CD4-positive, alpha-beta T cell treated with Interleukin-1 beta for 1 hour (primary cell): ENCODE measurements at regions not wholly inside any gene's neighbourhood (a gene's known extent, or its start where the extent isn't known, plus 50 kb on each side); places are given as distances from the start of the nearest gene placed in this dataset.

Experiments
- DNase-seq, 2 donors: peaks; one replicate each; pipeline ENCODE4 v3.0.0-alpha.2; 2020 to 2022

DNA sequence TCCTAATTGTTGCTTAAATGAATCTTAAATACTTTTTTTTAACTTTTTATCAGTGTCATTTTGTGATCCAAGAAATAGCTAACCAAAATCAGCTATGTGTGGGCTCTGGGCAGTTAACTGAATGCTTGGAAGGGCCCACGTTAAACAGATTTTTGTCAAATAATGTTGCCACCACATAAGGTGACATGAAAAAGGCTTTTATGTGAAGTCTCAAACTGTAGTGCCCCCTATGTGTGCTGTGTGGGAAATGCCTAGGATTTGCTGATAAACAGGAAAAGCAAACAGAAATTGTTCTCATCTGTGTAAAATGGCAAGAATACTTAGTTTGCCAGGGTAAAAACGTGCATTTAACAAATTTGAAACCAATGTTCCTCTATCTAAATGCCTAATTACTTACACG is 242.2 kb downstream of the ZNF516 start:
- DNase-seq = no peak

DNA sequence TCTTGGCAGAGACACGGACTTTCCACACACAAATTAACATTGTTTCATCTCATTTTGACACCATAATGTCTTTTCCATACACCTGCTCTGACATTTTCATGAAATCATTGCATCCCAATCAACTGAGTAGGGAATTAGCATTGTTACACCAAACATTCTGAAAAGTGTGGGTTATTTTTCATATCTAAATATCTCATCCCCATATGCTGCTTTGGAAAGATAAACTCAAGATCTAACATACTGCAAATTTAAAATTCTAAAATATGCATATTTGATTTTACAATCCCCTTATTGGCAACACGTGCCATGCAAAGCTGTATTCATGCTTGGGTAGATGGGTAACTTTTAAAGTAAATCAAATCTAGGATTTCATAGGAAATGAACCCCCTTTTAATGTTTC is 242.9 kb downstream of the ZNF516 start:
- DNase-seq = no peak

DNA sequence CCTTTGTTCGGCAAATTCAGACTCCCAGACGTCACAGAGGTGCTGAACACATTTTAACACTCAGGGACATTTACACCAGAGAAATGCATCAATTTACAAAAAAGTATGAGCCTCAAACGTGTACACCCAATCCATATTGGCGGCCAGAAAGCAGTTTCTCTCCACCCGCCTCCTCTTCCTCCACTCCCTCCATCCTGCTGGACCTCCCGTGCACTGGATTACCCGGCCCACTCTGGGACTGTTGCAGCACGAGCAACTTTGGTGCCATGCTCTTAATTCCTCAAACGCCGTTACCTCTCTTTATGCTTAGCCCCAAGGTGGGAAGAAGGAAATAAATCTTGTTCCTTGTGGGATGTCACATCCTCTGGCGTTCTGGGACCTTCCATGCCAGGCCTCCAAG is 243.4 kb downstream of the ZNF516 start:
- no peak for DNase-seq

DNA sequence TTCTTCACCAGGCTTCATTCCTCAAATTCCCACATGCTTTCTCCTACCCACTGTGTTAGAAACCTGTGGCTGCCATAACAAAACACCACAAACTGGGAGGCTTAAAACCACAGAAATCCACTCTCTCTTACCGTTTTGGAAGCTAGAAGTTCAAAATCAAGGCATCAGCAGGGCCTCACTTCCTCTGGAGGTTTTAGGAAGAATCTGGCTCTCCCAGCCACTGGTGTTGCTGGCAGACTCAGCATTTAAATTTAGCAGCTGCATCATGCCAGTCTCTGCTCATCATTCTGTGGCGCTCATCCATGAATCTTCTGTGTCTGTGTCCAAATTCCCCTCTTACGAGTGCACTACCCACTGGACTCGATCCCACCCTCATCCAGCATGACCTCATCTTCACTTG is 248.5 kb downstream of the ZNF516 start:
- no peak for DNase-seq

DNA sequence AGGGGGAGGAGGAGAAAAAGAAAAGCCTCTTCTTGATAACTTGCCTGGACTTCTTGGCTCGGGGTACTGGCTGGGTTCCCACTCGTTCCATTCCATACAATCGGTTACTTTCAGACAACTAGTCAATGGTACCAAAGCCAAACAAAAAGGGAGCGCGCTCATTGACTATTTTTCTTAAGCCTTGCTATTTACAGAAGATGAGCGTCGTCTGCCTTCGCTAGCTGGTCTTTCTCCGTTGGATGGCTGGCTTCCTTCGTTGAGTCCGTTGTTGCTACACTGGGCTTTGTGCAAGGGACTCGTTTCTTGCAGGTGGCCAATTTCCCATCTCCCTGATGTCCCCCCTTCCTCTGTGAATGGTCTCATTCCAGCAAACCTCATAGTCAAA is 260.4 kb downstream of the ZNF516 start:
- DNase-seq = no peak

DNA sequence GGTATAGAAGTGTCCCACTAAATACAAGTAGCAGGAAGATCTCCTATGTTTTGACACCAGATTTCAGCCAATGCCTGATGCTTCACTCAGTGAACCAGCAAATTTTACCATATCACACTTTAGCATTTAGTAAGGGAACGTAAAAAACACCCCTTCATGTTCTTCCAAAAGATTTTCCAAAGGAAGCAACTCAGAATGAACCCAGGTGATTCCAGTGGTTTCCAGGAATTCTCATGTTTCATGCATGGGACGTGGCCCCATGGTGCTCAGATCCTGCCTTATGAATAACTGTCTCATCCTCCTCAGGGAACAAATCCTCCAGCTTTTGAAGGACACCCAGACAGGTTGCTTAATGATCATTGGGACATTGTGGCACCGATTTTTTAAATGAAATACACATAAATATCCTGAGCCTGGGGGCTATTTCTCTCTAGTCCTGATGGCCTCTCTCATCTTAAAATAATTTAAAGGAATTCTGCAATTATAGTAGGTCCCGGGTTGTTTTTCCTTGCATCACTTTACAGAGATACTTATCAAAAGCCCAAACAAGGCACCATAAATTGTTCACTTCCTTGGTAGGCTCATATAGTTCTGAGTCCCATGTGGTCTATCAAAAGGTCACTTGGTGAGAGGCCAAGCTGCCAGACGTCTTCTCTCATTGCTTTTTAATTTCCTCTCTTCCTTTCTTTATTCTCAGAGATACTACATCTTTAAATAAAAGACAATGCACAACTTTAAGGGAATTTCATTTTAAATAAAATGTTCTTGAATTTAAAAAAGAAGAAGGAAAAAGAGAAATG is 261.0 kb downstream of the ZNF516 start:
- no peak for DNase-seq

DNA sequence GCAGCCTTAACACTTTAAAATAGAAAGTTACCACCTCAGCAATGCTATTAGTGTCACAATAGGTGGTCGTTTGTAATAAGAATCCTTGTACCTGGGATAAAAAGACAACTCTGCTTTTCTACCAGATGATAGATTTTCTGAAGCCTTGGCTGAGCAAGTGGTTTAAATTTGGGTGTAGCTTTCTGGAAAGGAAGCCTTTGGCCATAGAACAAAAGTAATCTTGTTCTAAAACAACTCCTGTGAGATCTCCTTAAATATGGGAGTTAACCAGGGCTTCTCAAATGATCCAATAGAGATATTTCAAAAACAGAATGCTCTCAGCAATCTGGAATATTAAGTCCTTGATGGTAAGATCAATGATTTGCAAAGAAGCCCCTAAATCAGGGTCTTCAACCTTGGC is 261.6 kb downstream of the ZNF516 start:
- no peak for DNase-seq

DNA sequence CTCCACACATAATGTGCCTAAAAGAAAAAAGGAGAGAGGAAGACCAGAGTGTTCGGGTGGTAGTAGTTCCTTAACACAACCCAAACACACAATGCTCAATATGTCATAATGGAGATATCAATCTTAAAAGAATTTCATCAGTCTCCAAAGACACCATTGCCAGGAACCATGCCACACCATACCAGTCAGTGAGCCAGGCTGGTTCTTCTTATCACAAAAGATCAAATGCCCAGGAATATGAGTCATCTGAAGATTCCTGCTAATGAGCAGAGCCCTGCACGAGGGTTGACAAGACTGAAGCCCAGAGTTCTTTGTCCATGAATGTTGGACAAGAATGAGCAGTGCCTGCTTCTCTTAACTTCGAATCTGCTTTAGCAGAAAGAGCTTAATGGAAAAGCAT is 262.3 kb downstream of the ZNF516 start:
- DNase-seq = no peak

DNA sequence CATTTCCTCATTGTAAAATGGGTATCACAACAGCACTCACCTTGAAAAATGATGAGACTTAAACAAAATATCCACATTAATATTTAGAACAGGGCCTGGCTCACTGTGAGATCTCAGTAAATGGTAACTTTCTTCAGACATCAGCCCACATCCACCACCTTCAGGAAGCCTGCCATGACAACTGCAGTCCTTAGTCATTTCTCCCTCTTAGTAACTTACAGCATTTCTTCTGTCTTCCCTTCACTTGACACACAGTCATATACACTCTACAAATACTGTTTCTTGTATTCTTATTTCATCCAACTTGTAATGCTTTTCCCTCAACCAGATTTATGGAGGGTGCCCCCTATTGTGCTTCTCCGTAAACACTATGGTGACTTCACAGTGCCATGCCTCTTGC is 263.0 kb downstream of the ZNF516 start:
- no peak for DNase-seq

DNA sequence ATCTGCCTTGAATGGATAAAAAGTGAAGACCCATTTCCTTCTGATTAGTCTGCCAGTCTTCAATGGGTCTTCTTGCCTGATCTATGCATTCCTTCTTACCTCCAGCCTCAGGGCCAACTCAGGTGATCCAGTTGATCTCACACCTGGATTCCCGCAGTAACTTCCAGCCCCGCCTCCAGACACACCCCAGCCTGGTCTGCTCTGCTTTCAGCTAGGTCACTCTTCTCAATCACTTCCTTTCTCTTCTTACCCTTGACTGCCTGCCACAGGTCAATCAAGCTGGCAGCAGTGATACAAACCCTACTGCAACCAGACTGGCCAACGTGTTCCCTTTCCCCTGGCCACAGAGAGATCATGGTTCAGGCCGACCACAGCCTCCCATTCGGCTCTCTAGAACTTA is 263.6 kb downstream of the ZNF516 start:
- DNase-seq = no peak

DNA sequence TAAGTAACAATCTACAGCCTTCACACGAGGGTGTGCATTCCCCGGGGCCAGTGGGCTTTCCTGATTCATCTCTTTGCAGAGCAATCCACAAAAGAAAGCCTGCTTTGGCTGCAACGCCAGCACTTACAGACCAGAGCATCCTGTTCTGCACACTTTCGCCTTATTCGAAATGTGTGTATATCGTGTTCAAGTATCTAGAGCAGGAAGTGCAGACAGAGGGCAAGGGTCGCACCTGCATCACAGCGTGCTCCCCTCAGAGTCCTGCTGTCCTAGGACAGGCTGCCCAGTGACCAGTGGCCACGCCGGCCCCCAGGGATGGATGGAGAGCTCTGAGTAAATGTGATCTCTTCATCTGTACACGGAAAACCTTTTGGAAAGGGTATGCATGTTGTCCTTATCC is 264.3 kb downstream of the ZNF516 start:
- no peak for DNase-seq

DNA sequence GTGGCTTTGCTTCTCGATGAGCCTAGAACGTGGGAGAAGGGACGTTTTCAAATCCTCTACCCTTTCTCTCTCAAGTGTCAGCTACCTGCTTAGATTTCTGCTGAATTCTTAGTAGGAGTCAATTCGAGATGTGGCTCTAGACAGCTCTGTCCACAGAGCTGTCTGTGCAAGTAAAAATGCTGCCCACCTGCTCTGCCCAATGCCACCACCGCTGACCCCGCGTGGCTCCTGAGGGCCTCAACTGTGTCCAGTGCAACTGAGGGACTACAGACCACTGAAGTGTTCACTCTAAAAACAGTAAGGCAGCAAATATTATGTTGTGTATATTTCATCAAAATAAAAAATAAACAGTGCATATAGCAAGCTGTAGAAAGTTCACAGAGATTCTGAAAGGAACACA is 266.3 kb downstream of the ZNF516 start:
- DNase-seq = no peak

DNA sequence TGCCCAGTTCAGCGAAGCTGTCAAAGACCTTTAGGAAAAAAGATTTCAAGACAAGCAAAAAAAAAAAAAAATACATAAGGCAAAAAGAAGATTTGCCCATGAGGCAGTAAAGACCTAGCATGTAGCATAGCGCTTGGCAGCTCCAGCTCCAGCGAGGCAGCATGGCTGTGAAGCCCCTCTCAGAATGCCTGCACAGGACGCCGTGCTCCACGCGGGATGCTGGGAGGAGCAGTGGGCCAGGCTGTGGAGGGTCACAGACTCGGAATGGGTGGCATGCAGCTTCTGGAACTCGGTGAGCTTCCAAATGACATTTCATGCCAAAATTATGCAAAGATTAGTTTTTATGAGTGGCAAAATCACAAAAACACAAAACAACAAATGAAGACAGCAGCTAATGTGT is 267.3 kb downstream of the ZNF516 start:
- DNase-seq = no peak

DNA sequence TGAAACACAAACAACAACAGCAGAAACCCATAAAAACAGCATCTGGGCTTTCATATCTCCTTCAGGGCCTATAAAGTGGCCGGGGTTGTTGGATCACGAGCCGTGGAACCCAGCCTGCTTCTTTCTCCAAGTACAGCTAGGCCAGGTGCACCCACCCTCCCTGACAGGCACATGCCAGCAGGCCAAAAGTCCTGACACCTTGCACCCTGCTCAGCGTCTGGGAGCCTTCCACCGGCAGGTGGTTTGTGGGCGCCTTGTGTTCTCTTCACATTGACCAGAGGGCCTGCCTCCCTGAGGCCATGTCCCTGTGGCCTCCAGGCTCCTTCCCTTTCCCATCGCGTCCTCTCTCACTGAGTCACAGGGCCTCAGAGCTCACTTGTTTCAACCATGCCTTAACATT is 271.6 kb downstream of the ZNF516 start:
- no peak for DNase-seq

DNA sequence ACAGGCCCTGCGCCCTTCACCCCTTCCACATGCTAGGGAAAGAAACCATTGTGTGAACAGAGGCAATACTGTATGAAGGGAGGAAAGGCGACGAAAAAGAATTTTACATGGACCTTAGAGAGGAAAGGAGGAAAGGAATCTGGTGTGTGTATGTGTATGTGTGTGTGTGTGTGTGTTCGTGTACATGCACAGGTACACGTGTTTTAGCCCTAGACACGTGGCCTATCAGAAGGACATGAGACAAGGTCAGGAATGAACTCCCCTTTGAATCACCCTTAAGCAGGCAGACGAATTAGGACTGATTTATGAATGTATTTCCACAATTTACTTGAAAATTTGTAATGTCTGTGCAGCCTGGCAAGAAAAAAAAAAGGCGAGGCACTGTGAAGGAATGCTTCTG is 276.0 kb downstream of the ZNF516 start:
- DNase-seq = no peak

DNA sequence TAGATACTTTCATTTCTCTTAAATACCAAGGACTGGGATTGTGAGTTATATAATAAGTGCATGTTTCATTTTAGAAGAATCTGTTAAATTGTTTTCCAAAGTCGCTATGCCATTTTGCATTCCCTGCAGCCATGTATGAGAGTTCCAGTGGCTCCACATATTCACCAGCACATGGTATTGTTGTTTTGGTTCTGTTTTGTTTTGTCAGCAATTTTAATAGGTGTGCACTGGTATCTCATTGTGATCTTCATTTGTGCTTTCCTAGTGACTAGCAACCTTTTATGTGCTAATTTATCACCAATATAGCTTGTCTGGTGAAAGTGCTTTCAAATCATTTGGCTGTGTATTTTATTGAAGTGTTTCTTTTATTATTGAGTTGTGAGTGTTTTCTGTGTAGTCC is 278.9 kb downstream of the ZNF516 start:
- DNase-seq = no peak

DNA sequence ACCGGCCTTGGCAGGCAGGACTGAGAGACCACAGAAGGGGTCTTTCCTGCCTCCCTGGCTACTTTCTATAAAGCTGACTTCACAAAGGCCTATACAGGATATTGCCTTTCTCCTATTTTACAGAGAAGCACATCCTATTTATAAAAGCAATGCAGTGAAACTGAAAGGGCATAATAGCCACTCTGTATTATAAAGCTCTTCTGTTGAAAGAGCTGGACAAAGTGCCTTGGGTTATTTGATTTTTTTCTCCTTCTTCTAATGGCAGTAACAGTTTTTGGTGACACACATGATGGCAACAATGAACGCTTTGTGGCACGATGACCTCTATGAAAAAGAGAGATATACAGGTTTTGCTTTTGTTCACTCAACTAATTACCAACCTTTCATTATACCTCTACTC is 281.1 kb downstream of the ZNF516 start:
- DNase-seq = no peak

DNA sequence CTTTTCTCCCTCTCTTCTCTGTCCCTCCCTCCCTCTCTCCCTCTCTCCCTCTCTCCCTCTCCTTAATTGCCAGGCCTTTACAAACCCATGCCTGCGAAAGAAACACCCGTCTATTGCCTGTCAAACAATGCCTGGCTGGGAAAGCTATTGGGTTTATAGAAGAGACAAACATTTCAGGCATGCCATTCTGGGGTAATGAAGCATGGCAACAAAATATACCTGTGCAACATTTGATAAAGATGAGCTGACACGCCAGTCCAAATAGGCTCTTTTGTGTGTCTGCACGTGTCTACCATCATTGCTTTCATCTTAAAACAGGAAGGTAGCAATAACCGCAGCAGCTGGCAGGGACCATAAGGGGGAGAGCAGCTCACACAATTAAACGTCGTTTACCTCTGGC is 282.1 kb downstream of the ZNF516 start:
- DNase-seq = peak in 1 of 2 donors; percentile 1

DNA sequence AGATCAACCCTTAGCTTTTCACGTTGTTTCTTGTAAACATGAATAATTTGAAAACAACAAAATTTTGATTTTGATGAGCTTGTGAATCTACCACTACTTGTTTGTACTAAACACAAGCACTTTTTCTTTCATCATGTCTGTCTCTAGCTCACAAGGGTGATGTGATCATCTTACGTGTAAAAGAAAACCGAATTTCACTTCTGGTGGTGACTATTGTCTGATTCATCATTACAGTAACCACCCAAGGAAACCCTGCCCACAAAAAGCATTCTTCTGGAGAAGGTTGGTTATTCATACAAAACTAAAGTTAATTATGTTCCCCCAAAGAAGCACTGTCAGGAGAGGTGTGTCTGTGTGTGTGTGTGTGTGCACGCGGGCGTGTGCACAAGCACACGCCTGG is 285.4 kb downstream of the ZNF516 start:
- no peak for DNase-seq

DNA sequence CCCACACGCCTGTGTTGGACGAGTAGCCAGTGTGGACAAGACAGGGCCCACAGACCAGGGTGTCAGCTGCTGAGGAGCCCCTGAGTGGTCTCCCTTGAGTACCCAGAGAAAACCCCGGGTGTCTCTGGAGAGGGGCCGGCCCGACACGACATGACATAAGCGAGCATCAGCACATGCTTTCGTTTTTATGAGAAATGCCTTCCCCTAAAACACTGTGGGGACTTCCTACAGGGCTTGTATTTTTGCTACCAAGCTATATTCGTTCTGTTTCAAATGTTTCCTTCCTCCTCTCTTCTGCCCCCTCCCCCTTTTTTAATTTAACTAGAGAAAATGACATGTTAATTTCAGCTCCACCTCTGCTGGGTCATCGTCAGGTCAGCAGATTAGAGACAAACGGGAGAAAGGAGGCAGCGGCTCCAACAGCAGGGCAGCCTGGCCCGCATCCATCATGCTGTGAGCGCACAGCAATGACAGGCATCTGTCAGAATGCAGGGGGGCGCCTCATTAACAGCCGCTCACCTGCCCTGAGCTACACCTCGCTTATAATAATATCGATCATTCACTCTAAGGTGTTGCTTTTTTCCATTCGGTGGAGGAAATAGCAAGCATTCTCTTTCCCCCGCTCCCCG is 286.2 kb downstream of the ZNF516 start:
- no peak for DNase-seq

DNA sequence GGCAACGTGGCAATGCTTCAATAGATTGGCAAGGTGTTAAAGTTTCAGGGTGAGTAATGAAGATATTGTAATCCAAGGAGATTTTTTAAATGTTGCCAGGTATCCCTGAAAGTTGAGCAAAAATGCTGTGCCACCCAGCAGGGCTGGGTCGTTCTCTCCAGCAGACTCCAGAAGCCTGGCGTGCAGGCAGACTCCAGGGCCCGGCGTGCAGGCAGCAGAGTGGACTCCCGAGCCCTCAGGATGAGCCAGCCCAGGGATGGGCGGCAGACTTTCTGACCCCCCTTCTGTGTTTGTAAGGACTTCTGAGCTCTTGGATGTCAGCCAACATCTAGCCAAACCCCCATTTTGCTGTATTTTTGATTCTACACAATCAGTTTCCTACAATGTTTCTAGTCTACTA is 289.1 kb downstream of the ZNF516 start:
- DNase-seq = no peak

DNA sequence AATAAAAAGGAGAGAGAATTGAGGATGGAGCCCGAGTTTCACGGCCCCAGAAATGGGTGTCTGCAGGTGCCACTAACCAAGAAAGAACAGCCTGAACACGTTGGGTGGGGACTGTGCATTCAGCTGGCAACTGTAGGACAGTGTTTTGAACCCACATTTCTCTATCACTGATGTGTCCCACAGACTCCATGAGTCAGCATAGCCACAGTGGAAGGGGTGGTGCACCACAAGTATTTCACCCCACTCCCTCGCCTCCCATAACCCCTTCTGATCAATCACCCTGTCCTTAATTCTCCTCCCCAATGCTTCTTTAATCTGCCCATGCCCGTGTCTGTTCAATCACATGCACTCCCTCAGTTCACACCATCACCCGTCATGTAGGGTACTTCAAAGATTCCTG is 291.5 kb downstream of the ZNF516 start:
- no peak for DNase-seq

DNA sequence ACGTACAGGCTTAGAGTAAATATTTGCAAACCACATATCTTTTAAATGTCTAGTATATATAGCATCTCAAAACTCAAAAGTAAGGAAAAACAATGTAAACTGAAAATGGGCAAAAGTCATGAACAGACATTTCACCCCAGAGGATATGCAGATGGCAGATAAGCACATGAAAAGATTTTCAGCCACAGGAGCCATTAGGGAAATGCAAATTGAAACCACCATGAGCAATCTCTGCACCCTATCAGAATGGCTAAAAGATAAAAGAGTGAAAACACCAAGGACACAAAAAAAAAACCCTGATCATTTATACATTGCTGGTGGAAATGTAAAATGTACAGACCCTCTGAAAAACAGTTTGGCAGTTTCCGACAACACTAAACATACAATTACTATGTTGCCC is 292.7 kb downstream of the ZNF516 start:
- no peak for DNase-seq

DNA sequence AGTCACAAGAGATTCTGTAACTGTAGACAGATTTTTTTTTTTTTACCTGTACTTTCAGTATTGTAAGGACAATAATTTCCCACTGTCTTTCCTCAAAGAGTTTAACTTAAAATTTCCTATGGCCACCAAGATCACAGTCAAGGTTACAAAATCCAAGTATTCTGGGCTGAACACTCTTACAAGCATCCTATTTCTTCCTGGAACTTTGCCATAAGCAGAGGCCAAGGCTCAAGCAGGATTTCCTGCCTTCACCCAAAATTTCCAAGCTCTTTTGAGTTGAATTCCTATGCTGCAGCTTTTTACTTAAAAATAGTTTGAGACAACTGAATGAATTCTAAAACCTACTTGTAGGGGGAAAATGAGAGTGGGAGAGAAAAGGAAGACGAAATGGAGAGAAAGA is 299.4 kb downstream of the ZNF516 start:
- no peak for DNase-seq

DNA sequence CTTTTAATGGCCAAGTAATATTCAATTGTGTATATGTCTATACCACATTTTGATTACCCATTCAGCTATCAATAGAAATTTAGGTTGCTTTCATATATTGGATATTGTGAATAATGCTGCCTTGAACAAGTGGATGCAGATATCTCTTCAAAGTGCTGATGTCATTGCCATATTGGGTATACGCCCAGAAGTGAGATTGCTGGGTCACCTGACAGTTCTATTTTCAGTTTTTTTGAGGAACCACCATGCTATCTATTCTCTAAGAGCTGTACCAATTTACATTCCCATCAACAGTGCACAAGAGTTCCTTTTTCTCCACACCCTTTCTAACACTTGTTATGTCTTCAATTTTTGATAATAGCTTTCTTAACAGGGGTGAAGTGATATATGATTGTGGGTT is 306.9 kb downstream of the ZNF516 start:
- no peak for DNase-seq
